NCI-H187 (cell line): ENCODE measurements at regions not wholly inside any gene's neighbourhood (a gene's known extent, or its start where the extent isn't known, plus 50 kb on each side); places are given as distances from the start of the nearest gene placed in this dataset.

Experiments
- DNase-seq, 2 experiments: peaks; one replicate each; lab custom pipeline; 2025; lab: John Stamatoyannopoulos, UW

DNA sequence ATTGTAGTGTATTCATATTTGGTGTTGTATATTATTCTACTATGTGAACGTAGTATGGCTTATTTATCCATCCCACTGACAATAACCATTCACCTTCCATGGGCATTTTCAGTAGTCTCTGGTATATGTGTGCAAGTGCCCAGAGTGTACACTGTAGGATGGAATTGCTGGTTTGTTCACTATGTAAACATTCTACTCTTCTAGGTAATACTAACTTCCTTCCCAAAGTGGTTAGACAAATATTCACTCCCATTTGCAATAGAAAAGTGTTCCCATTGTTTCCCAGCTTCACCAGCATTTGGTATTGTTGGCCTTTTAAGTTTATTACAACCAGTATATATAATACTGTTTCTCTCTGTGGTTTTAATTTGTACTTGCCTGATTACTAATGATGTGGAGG is 153.7 kb downstream of the C7orf25 start:
- no peak for DNase-seq

DNA sequence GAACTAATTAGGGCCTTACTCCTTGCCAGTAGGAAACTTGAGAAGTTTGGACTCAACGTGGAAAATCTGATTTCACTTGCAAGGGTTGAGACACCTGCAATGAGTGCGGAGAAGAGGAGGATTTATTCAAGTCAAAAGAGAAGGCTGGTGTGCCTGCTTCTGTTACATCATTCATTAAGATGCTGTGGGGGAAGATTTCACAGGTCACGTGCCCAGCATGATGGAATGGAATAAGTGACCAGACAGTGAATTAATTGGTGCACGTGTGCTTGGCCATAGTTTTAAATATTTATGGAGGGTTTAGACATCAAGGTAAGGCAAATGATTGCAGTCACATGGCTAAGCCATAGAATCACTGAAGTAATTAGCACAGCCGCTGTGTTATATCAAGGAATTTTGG is 155.0 kb downstream of the C7orf25 start:
- DNase-seq: no peak

GRCh38 chr7:42753811-42754363 is 158.0 kb downstream of the C7orf25 start:
- DNase-seq: no peak

DNA sequence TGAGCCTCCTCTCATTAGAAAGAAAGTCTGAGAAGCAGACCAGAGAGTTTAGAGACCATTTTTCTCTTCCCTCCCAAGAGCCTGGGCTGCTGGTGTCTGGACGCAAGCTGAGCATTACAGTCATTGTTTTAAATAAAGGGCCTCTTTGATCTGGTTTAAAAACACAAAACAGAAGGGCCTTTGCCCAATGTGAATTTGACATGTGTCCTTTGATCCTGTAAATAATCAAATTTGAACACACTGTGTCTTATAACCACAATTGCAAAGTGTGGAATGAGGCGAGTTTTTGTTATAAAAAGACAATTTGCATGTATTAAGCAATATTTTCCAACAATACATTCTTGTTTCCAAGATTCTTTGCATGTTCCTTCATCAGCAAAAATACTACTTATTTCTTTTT is 158.5 kb downstream of the C7orf25 start:
- no peak for DNase-seq

DNA sequence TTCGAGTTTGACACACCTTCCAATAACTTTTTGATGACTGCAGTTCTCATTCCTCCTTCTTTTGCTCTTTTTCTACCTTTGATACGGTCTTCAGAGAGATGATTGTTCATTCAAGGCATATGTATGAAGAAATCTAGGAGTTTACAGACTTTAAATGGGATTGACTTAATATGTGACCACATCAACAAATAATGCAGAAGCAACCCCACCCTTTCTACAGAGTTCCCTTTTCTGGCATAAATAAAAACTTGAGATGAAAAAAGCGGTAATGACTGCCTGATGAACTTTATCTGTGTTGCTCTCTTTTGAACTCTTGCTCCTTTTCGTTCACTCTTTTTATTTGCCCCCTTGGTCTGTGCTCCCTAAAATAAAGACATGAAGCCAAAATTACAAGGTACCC is 161.7 kb downstream of the C7orf25 start:
- DNase-seq: no peak

DNA sequence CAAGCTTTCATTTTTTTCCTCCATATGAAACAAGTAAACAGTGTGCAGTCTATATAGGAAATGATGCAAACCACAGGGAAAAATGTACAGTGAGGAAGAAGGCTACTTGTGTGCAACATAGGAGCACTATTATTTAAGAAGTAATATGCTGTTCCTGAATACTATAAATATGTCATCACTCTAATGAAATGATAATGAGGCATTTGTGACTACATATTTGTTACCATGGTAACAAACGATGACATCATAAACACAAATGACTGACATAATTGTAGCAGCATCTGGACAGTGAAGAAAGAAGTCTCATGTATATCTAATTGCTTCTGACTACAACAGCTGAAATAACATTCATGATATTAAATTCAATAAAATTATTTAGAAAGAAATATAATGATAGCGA is 164.8 kb downstream of the C7orf25 start:
- no peak for DNase-seq

DNA sequence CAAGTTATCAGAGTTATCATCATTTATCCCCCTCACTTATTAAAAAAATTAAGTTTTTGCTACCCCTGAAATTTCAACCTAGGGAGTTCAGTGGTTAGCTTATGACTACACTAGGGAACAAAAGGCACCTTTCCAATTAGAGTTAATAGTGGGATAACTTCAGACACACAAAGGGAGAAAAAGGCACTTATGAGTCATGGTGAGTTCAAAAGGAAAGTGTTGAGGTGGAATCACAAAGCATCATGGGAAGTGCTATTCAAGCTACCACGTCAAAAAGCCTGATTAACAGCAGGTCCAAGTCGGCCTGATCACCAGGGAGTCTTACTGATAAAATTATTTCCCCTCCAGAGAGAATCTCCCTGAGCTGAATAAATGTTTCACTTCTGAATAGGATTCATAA is 165.7 kb downstream of the C7orf25 start:
- no peak for DNase-seq

- DNase-seq: no peak
Measured at GRCh38 chr7:42745357-42746059, 166.4 kb downstream of the C7orf25 start.

DNA sequence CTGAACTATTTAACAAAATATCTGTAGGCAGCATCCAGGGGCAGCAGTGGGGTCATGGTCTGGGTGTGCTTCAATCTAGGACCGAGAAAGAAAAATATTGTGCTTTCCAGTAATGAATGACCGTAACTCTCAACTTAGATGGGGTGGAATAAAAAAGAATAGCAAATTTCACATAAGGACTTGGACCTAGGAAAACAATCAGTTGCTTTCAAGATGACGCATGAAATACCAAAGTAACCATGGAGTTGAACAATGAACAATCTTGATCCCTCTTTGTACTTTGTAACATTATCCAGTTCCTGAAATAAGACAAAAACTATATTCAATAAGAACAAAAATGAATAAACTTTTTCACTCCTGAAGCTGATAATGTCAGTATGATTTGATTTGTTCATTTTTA is 167.1 kb downstream of the C7orf25 start:
- no peak for DNase-seq

- DNase-seq: no peak
Measured at GRCh38 chr7:42743077-42743858, 168.6 kb downstream of the C7orf25 start.

GRCh38 chr7:42742318-42742717 is 169.6 kb downstream of the C7orf25 start:
- DNase-seq: no peak

DNA sequence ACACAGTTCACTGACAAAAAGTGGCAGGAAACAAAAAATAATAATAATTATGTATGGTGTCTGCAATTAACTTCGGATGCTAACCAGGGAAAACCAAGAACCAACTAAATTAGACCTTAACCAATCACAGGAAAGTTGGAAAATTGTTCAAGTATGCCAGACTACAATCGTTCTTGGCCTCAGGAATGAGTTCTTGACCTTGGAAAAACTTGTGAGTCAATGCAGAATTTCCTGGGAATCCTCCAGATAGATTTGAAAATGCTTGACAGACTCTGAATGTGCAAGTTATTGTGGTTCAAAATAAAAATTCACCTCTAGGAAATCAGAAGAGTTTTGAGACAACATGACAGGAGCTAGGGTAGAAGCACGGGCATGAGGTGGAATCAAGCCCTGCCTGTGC is 171.5 kb downstream of the C7orf25 start:
- no peak for DNase-seq

- no peak for DNase-seq
Measured at GRCh38 chr7:42739638-42740037, 172.2 kb downstream of the C7orf25 start.

DNA sequence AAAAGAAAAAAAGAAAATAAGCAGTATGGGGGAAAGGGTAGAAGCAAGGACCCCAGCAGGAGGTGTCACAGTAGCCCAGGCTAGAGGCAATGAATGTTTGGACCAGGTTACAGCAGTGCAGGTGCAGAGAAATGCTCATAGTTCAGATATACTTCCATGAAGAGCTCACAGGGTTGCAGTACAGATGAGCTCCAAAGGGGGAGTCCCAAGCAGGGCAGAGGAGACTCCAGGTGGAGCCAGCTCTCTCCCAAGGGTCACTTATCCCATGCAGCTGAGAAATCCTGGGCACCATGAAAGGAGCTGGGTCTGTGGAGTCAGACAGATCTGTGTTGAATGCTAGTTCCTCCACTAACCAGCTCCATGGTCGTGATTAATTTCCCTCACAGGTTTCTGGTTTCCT is 174.9 kb downstream of the C7orf25 start:
- no peak for DNase-seq

DNA sequence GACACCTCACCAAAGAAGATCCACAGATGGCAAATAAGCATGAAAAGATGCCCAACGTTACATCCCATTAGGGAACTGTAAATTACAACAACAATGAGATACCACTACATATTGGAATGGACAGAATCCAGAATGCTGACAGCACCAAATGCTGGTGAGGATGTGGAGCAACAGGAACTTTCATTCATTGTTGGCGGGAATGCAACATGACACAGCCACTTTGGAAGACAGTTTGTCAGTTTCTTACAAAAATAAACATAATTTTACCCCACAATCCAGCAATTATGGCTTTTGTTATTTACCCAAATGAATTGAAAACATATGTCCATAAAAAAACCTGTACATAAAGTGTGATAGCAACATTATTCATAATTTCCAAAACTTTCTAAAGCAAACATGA is 176.8 kb downstream of the C7orf25 start:
- no peak for DNase-seq

DNA sequence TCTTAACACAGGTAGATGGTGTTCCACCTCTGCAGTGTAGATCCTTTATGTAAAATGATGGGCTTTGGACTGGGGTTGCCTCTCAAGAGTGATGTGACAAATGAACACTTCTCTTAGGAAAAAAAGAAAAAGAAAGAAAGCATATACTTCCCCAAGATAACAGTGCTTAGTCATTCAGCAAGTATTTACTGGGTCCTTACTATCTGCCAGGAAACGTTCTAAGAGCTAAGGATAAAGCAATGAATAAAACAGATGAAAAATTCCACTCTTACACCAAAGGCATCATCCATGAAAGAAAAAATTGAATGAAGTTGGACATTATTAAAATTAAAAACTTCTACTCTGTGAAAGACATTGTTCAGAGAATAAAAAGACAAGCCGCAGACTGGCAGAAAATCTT is 177.3 kb downstream of the C7orf25 start:
- no peak for DNase-seq

- DNase-seq: no peak
Measured at GRCh38 chr7:42733040-42733439, 178.8 kb downstream of the C7orf25 start.

DNA sequence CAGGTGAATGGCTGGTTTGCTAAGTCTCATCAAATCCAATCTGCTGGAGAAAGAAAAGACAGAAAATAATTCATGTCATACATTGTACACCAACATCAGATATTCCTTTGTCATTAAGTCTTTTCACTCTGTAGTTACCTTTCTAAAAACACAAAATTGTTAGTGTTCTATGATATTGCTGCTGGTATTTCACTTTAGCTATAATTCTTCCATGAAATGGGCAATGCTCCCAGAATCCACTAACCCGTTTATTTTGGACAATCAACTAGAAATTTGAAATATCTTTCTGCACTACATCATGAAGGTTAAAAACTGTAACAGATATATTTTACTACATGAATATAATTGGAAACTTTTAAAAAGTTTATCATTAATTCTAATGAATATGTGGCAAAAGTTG is 181.3 kb downstream of the C7orf25 start:
- DNase-seq: no peak

GRCh38 chr7:42729053-42729765 is 182.7 kb downstream of the C7orf25 start:
- DNase-seq: no peak

- no peak for DNase-seq
Measured at GRCh38 chr7:42727451-42727850, 184.4 kb downstream of the C7orf25 start.

GRCh38 chr7:42726066-42726785 is 185.6 kb downstream of the C7orf25 start:
- DNase-seq: no peak

- DNase-seq: no peak
Measured at GRCh38 chr7:42722716-42723115, 189.2 kb downstream of the C7orf25 start.
